NCI-H1105 (cell line): ENCODE measurements at regions not wholly inside any gene's neighbourhood (a gene's known extent, or its start where the extent isn't known, plus 50 kb on each side); places are given as distances from the start of the nearest gene placed in this dataset.
A peak's percentile ranks its signal among the peaks of the same experiment; 100 is the strongest.

ENCODE experiments used
- DNase-seq: peaks from one replicate; lab custom pipeline; 2025; lab: John Stamatoyannopoulos, UW

- no peak for DNase-seq
Measured at GRCh38 chr2:67462738-67463496, 65.8 kb downstream of the ETAA1 start.

- DNase-seq: peak; percentile 95
Measured at GRCh38 chr2:67463810-67464209, 66.7 kb downstream of the ETAA1 start.

- peak; percentile 61 for DNase-seq
Measured at GRCh38 chr2:67465623-67466022, 68.5 kb downstream of the ETAA1 start.

GRCh38 chr2:67466734-67467133 is 69.6 kb downstream of the ETAA1 start:
- no peak for DNase-seq

- DNase-seq: no peak
Measured at GRCh38 chr2:67471681-67472080, 74.5 kb downstream of the ETAA1 start.

GRCh38 chr2:67476809-67477790 is 80.0 kb downstream of the ETAA1 start:
- peak; percentile 37 for DNase-seq

- no peak for DNase-seq
Measured at GRCh38 chr2:67479261-67479660, 82.1 kb downstream of the ETAA1 start.

- DNase-seq: no peak
Measured at GRCh38 chr2:67485431-67485830, 88.3 kb downstream of the ETAA1 start.

GRCh38 chr2:67486041-67486796 is 89.1 kb downstream of the ETAA1 start:
- DNase-seq: no peak

GRCh38 chr2:67487993-67488392 is 90.9 kb downstream of the ETAA1 start:
- no peak for DNase-seq

GRCh38 chr2:67489396-67489795 is 92.3 kb downstream of the ETAA1 start:
- DNase-seq: no peak

GRCh38 chr2:67498931-67499330 is 101.8 kb downstream of the ETAA1 start:
- no peak for DNase-seq

- DNase-seq: no peak
Measured at GRCh38 chr2:67499989-67500388, 102.9 kb downstream of the ETAA1 start.

- no peak for DNase-seq
Measured at GRCh38 chr2:67500541-67500940, 103.4 kb downstream of the ETAA1 start.

- DNase-seq: no peak
Measured at GRCh38 chr2:67502346-67503065, 105.4 kb downstream of the ETAA1 start.

GRCh38 chr2:67503066-67503795 is 106.1 kb downstream of the ETAA1 start:
- DNase-seq: no peak

GRCh38 chr2:67510745-67511144 is 113.6 kb downstream of the ETAA1 start:
- no peak for DNase-seq

- DNase-seq: no peak
Measured at GRCh38 chr2:67514515-67514914, 117.4 kb downstream of the ETAA1 start.

- no peak for DNase-seq
Measured at GRCh38 chr2:67515056-67515455, 117.9 kb downstream of the ETAA1 start.

GRCh38 chr2:67515538-67515937 is 118.4 kb downstream of the ETAA1 start:
- DNase-seq: no peak

- DNase-seq: no peak
Measured at GRCh38 chr2:67516362-67516761, 119.2 kb downstream of the ETAA1 start.
